Activated CD4-positive, alpha-beta T cell treated with anti-CD3 and anti-CD28 coated beads, Interleukin-2, amount 50 U/mL, for 24 hours (primary cell): ENCODE measurements at regions not wholly inside any gene's neighbourhood (a gene's known extent, or its start where the extent isn't known, plus 50 kb on each side); places are given as distances from the start of the nearest gene placed in this dataset.
"Not testable (repeated sequence)": the region's sequence is repeated elsewhere in the genome, so short reads cannot be mapped to it uniquely, and the experiment has no call there.

Experiments used
- DNase-seq, 2 donors: peaks; one replicate each; pipeline ENCODE4 v3.0.0-alpha.2; 2020; ENCODE audit warnings: low read depth in 1 of 2, low spot score in 1 of 2

DNA sequence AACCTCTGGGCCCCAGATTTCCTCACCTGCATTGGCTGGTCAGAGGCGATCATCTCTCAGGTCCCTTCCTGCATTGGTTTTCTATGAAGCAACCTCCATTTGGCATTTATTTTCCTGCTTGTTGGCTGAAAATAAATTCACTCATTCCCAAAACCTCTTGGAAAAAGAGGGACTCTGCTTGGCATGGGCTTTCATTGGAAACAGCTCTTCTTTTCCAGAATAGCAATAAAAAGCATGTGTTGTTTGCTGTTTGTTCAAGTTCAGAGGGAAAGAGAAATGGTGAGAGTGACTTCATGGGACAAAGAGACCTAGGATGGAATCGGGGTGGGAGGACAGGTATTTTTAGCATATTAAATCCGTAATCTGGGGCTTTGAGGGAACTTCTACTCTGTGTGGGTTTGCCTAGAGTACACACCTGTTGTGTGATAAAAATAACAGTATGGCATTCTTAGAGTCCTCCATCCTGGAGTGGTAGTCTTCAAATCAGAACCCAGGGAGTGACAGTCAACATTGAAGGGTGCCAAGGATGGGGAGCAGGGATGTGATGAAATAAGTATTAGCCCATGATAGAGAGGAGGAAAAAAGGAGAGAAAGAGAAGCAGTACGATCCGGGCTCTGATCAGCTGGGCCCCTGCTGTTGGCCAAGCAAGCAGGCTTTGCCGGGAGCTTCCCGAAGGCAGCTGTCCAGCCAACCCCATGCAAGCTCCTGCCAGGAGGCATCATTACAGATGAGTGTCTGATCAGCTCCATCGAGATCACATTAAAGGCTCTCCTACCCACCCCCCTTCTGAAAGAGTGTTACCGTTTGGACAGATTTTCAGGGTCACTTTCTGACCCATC, 131.9 kb upstream of the NFIA start:
- DNase-seq: no peak

DNA sequence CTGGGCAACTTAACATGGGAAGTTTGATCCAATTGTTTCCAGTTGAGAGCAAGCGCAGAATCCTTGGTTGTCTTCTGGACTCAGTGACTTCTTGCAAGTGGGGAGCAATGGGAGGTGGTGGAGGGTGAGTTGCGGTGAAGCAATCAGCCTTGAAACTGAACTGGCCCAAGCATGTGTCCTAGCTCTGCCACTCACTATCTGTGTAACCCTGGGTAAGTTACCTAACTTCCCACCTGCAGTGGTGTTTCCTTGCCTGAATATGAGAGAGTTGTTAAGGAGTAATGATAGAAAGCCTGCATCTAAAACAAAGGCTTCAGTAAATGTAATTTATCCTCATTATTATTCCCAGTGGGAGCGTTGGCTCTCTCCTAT, 132.5 kb upstream of the NFIA start:
- no peak for DNase-seq

DNA sequence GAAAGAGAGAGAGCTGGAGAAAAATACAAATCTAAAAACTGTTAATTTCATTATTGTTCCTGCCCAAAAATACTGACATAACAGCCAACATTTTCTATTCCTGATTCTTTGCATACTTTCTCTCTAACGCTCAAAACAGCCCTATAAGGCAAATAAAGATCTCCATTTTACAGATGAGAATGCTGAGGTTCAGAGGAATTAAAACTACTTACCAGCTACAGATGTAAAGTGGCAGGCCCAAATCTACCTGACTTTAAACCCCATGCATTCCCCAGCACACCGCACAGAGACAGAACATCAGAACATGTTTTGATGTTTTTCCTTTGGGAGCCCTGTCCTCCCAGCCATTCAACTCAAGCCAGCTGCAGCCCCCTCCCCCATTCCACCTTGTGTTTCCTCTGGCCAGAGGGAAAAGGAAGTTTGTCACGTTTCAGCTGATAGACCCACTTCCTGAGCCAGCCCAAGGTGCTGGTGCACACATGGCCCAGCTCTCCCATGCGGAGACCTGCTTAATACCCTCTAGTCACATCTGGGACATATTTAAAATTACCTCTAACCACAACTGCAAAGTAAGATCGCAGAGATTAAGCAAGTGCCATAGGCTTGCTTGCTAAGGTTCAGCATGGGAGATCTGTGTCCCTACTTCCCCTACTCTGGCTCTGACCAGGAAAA, 133.1 kb upstream of the NFIA start:
- DNase-seq: no peak

DNA sequence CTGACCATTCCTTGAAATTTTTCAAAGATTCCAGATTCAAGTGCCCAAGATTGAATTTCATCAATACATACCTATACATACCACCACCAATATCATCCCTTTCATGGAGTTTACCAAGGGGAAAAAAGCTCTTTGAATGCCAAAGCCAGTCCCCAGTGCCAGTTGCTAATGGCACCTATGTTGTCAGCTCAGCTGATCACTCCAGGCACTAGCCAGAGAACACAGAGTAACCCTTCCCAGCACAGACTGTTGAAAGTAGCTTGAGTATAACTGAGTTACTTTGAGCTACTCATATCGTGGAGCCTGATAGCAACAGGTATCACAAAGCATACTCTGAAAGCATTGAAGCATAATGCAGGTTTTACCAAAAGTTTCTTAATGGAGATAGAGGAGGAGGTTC, 133.9 kb upstream of the NFIA start:
- DNase-seq: no peak

DNA sequence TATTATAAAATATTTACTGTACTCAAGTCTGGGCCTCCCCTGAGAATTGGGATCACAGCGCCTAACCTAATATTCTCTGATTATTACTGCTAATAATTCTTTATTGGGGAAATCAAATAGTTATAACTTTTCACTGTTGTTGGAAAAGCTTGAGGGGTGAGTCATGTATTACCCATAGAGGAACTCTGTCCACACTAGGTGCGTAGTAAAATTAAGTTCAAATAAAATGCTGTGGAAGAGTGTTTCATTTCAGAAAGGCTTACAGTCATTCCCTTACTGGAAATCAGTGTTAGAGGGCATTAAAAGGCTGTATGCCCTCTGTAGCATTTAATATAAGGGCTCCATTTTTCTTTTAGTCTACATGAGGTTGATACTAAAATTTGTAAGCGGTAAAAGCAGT, 135.0 kb upstream of the NFIA start:
- no peak for DNase-seq

DNA sequence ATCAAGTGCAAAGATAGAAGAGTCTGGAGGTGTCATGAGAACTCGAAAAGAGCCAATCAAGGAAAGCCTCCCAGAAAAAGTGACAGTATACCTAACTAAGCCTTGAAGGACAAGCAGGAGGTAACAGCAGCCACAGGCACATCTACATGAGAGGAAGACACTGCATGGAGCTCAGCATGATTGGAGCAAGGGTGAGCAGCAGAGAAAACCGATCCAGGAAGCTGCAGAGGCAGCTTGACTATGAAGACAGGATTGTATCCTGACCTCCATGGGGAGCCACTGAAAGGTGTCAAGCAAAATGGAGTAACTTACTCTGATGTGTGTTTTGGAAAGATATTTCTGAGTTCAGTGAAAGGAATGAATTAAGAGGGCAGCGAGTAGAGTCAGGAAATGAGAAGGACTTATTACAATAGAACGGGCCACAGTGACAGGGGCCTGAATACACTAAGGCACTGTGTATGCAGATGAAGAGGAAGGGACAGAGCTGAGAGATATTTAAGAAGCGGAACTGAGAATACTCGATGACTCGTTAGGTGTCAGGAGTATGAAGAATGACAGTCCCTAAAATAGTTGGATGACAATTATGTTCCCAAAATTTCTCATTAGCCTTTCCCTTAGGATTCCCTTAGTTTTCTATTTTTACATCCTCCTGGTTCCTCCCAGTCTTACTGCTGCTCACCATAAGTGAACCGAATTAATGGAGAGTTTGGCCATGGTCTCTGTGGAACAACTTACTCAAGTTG, 139.3 kb upstream of the NFIA start:
- DNase-seq: no peak

DNA sequence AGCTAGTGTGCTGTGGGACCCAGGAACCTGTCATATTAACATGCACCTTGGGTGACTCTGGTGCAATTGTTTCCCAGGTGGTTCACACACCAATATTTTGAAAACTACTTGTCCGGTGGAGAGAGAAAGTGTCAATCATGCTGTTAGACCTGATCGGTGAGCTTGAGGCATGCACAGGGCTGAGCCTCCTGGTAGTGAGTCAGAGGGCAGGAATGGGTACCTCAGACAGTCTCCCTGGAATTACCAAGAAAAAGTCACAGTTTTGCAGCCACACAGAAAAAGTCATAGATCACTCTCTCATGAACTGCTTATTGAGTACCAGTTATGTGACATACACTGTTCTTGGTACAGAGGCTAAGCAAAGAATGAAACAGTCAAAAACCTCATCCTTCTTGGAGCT, 140.1 kb upstream of the NFIA start:
- no peak for DNase-seq

DNA sequence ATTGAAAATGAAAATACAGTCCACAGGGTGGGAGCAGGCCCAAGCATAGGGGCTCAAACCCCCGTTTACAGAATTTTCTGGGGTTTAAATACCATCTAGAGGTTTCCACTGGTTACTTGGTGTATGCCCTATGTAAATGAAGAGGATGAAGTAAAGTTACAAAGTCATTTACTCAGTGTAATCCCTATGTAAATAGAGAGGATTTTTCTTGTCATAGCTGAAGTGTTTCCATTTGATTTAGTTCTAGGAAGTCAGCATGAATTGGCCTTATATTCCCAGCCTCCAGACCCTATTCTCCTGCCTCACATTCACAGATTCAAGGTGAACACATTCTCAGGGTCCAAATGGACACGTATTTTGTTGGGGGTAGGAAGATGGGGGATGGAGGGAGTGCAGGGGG, 141.7 kb upstream of the NFIA start:
- not testable (repeated sequence) for DNase-seq

DNA sequence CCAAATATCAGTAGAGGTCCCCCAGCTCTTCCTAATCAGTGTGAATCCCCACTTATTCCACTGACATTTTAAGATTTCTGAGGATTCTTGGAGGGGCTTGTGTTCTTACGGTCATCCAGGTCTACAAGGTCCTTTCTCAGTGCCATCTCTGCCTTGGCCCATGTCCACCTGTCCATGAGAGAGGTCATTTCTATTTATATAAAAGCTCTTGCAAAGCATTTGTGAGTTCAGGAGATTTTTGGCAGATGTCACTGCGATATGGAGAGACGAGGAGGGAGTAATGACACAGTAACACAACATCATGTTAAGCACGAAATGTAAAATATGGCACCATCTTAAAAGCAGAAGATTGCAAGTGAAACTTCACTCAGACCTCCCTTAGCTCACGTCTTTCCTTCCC, 144.6 kb upstream of the NFIA start:
- DNase-seq: no peak

DNA sequence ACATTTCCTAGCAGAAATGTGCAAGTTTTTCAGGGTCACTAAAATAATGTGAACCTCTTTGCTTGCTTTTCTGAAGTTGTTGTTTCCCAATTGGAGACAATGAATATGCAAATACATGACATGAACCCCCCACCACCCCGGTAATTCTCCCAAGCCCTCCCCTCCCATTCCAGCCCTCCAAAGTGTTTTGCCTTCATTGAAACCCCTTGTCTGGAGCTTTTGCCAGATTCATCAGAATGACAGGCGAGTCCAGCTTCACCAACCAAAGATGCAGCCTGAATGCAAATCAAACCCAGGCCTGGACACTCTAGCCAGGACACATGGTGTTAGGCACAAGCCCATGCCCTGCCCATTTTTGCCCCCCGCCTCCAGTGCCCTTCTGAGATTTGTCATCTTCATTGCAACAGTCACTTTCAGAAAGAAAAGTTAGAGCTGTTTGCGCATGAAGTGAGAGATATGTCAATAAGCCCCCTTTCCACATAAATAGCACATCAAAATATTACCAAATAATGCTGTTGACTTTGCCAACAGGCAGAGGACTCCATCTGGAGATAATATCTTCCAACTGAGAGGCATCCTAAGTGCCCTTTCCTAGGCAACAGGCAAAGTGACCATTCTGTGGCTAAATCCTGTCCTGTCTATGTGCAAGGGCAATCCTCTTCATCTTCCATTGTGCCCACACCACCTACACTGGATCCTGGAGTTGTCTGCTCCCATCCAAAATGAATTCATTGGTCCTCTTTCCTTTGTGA, 145.6 kb upstream of the NFIA start:
- DNase-seq: no peak

DNA sequence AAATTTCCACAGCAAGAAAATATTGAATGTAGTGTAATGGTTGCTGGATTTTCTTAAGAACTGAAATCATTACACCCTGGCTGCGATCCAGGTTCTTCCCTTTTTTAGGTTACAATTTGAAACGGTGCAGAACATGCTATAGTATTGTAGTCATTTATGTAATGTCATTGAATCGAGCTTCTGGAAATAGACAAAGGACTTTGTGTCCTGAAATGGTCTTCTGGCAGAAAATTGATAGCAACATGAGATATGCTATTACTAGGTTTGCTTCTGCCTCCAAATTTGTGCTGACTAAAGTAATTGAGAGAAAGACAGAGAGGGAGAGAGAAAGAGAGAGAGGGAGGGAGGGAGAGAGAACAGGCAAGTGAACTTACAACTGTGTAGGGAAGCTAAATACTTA, 146.2 kb upstream of the NFIA start:
- DNase-seq: no peak

DNA sequence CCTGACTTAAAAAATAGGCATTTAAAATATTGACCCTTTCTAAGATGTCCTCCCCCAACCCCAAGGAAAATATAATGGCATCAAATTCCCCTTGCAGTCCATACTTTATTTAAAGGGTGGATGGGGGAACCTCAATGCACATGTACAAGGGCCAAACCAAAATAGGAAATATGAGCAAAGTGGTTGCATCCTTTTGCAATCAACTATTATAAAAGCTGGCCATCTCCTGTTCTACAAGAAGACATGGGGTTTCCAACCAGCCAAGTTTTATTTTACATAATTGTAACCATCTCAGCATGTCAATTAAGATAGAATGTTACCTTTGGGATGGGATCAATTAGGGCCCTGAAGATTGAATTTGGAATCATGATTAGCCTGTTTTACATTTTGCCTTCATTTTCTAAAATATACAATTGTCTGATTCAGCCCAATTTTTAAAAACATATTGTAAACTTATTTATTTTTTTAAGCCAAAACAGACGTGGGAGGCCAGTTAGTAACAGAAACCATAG, 146.7 kb upstream of the NFIA start:
- DNase-seq: no peak

DNA sequence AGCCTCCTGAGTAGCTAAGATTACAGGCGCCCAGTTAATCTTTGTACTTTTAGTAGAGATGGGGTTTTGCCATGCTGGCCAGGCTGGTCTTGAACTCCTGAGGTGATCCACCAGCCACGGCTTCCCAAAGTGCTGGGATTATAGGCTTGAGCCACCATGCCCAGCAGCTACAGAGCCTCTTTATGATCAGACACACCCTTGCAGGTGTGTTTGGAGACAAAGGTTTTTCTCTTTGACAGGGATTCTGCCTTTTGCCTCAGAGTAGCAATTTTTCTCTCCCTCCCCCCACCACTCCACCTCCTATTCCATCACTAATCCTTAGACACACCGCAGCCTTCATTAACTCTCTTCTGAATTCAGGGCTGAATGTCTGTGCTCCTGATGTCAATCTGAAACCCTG, 152.2 kb upstream of the NFIA start:
- DNase-seq: no peak

DNA sequence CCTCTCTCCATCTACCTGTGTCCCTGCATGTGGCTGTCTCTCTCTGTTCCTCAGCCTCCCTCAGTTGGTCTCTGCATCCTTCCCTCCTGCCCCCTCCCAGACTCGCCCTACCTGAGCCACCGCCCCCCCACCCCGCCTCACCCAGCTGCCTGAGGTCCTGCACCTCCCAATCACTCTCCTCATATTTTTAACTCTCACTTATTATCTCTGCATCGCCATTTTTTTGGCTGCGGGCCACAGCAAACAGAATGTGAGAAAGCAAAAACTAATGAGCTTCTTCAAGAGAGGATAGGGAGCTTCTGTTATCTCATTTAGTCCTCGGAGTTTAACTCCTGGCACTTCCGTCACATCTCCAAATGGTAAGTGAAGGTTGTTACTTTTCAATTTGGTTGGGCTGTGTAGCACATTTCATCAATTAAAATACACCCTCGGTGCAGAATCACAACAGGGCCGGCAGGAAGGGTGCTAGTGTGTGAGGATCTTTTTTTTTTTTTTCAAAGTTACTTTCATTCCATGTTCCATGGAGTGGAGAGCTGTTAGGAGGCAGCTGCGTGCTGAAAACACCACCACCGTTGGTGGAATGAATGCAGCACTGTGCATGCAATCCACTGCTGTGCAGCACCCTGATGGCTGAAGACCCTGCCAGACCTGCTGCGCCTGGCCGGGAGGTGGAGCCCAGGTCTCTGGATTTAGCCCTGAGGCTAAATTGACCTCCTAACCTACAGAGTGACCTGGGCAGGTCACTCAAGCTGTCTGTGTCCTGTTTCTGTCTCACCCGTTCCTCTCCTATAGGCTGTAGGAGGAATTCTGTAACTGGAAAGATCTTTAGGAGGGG, 157.2 kb upstream of the NFIA start:
- no peak for DNase-seq

DNA sequence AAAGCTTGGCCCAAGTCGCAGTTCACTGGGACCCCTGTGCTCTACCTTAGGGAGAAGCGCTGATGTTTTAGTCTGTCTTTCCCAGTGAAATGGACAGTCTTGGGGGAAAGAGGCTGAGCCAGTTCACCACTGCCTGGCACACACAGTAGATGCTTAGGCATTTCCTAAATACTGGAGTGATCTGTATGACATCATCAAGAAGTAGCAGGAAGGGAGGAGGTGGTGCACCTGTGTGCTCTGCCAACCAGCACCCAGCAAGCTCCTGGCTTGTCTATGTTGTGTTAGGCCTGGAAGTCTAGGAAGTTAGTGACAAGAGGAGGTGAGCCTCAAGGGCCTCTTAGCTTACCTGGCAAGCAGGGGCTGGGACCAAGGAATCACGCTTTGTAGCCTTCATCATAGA, 158.2 kb upstream of the NFIA start:
- DNase-seq: no peak

DNA sequence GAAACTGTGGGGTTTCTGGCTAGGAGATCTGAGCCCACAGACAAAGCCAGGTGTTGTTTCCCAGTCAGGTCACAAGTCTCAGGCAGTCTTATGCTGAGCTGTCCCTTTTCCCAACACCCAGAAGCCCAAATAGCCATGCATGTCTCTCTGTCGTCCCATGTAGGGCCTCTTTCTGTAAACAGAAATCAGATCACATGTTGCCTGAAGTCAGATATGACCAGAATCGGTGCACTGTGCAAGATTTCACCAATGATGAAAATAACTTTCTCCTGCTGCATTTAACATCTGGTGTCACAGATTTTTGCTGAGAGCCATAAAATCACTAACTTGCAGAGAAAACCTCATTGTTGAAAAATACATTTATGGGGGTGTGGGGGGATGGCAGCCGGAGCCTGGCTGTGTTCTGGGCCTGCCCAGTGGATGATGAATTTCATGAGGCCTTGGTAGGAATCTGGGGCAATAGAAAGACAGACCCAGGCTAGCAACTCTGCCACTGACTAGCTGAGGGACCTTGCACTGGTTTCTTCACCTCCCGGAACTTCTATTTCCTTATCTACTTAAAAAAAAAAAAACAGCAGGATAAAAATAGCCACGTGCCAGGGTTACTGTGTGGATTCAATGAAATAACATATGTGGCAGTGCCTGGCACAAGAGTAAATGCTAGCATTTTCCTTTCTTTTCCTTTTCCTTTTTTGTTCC, 158.8 kb upstream of the NFIA start:
- DNase-seq: no peak

DNA sequence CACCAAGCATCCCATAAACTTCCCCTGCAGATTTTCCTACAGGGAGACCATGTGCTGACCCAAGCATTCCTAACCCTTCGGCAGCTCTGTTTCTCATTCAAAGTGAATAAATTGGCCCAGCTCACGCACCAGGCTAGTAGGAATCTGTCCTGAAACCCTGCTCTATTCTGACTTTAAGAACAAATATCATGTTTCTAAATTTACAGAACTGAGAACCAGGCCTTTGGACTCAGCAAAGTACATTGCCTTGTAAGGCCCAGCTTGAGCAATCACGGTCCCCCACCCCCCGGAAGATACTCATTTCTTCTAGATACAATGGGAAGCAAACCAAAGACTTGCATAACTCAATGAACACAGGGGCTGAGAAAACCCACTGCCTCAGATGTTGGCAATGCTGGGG, 160.1 kb upstream of the NFIA start:
- no peak for DNase-seq

DNA sequence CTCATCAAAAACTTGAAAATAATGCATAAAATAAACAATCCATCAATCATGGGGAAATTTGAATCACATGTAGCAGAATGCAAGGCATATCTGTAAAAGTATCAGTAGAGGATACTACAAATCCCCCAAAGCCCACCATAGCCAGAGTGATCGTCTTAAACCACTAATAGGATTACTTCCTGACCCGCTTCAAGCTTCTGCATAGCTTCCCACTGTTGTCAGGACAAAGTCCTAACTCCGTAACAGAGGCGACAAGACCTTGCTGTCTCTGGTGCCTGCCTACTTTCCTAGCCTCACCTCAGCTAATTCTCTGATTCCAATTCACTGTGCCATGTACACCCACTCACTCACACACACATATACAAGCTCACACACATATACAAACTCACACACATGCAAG, 161.2 kb upstream of the NFIA start:
- DNase-seq: no peak

DNA sequence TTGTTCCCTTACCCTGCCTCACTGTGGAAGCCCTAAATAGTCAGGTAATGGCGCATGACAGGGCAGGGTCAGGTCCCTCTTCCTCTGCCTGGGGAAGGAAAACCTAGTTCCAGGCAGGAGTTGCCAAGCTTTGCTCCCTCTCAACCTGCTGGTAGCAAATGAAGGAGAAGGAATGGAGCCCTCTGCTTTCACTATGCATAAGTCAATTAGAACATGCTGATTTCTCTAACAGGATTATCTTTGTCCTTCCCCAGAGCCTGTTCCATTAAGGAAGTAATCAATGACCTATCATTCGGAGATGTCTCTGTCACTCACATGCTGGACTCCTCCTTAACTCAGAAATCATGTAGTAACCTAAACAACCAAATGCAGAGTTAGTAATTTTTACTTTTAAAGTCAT, 161.8 kb upstream of the NFIA start:
- no peak for DNase-seq

DNA sequence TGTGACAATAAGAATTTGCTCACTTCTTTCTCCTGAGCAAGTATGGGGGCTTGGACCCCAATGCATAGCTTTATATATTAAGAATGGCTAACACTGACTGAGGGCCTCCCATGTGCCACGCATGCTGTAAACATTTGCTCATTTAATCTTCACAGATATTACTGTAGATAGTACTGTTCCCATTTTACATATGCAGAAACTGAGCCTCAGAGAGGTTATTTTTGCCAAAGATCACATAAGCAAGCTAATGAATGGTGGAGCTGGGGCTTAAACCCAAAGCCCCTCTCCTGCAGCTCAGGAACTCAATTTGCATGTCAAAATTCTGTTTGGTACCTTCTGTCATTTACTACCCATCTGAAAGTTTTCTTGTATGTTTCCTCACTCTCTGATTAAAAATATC, 163.5 kb upstream of the NFIA start:
- DNase-seq: no peak
